ENCODE measurements at regions not wholly inside any gene's neighbourhood (a gene's known extent, or its start where the extent isn't known, plus 50 kb on each side); places are given as distances from the start of the nearest gene placed in this dataset.

DNA sequence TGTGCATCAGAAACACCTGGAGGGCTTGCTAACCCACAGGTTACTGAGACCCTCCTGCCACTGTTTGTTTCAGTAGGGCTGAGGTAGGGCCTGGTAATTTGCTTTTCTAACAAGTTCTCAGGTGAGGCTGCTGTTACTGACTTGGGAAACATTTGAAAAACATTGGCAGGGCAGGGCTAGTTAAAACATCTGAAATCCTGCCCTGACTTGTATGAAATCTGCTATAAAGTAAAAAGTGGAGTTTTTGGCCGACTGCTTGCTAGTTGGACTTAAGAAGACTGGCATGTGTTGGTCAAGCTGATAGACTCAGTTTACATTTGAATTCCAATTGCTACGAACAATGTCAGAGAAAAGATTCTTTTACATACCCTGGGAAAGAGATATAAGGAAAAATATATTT, 111.6 kb upstream of the DLX2 start:
- Mint-ChIP-seq H3K4me3 (no peak overlapping the region), H3K27ac (no peak overlapping the region), H3K27me3 (no peaks in the 10 kb centered on the region), H3K4me1 (ENCODE audit: low read depth) (peaks cover 18% of the 10 kb centered on the region), H3K36me3 (ENCODE audit: low read depth) (no peaks in the 10 kb centered on the region), H3K9me3 (no peaks in the 10 kb centered on the region)
- no peak for DNase-seq

DNA sequence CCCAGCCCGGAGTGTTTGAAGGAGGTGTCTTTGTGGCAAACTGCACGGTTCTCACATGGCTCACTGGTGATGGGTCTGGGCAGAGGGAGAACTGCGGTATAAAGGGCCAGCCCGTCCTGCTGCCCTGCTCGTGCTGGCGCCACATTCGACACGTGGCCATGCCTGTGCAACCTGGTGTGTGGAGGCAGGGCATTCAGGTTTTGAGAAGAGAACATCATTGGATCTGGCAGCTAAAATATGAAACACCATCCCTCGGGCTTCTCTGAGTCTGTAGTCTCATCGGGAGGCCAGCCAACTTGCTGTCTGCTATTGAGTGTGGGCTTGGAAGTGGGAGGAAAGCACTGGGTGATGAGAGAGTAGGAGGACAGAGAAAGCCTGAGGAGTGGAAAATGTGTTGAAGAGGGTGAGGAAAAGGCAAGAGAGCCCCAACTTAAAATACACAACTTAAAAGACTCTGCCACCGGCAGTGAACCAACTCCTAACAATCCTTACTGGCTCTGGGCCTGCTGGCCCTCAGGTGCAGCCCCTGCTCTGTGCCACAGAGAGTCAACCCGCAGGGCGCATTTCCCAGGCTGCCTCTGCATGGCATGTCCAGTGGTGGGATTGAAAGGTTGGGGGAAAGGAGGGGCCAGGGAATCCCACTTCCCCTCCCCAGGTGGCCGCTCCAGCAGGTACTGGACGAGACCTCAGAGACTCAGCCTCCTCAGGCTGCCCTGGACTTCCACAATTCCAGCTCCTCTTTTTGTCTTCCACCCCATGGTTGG, 112.7 kb upstream of the DLX2 start:
- H3K9me3 Mint-ChIP-seq = no peaks in the 10 kb centered on the region
- no peak overlapping the region for H3K4me3 Mint-ChIP-seq
- no peaks in the 10 kb centered on the region for H3K27me3 Mint-ChIP-seq
- H3K4me1 Mint-ChIP-seq (ENCODE audit: low read depth) = peaks cover 27% of the 10 kb centered on the region
- no peaks in the 10 kb centered on the region for H3K36me3 Mint-ChIP-seq (ENCODE audit: low read depth)
- DNase-seq = no peak
- H3K27ac Mint-ChIP-seq = no peak overlapping the region

DNA sequence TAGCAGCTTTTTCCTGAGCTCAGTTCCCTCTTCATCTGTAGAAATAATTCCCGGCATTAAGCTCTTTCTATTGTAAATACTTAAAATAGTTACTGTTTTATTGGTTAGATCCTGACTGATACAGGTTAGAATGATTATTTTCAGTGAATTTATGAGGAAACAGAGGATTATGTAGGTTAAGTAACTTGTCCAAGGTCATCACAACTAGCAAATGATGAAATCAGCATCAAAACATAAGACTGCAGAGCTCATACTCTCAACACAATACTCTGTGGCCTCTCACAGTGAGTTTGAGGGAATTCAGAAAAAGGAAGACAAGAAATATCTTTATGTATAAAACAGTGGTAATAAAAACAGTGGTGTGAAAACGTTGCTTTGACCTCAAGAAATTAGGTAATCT, 113.2 kb upstream of the DLX2 start:
- H3K27ac Mint-ChIP-seq = no peak overlapping the region
- DNase-seq = no peak
- H3K4me1 Mint-ChIP-seq (ENCODE audit: low read depth) = peaks cover 27% of the 10 kb centered on the region
- no peaks in the 10 kb centered on the region for H3K36me3 Mint-ChIP-seq (ENCODE audit: low read depth)
- H3K9me3 Mint-ChIP-seq = no peaks in the 10 kb centered on the region
- no peak overlapping the region for H3K4me3 Mint-ChIP-seq
- H3K27me3 Mint-ChIP-seq = no peaks in the 10 kb centered on the region

DNA sequence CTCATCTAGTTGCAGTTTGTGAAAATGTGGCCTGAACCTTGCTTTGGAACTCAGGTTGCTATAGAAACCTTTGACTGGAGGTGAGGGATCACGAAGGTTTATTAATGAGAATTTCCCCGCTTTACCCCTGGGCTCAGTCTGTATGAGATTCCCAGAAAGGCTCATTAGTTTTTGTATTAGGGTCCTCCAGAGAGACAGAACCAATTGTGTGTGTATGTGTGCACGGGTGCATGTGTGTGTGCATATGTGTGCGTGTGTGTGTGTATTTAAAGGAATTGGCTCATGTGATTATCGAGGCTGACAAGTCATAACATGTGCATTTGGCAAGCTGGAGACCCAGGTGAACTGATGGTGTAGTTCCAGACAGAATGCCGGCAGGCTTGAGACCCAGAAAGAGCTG, 113.8 kb upstream of the DLX2 start:
- Mint-ChIP-seq H3K4me3 (no peak overlapping the region), H3K27me3 (no peaks in the 10 kb centered on the region), H3K27ac (no peak overlapping the region), H3K9me3 (no peaks in the 10 kb centered on the region), H3K36me3 (ENCODE audit: low read depth) (no peaks in the 10 kb centered on the region), H3K4me1 (ENCODE audit: low read depth) (peaks cover 27% of the 10 kb centered on the region)
- DNase-seq = no peak

DNA sequence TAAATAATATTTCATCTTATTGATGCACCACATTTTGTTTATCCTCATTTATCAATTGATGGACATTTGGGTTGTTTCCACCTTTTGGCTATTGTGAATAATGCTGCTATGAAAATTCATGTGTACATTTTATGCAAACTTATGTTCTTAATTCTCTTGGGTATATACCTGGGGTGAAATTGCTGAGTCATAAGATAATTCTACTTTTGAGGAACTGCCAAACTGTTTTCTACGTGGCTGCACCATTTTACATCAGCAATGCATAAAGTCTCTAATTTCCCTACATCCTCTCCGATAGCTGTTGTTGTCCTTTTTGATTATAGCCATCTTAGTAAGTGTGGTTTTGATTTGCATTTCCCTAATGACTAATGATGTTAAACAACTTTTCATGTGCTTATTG, 116.5 kb upstream of the DLX2 start:
- no peaks in the 10 kb centered on the region for H3K36me3 Mint-ChIP-seq (ENCODE audit: low read depth)
- no peaks in the 10 kb centered on the region for H3K9me3 Mint-ChIP-seq
- H3K27ac Mint-ChIP-seq = no peak overlapping the region
- no peaks in the 10 kb centered on the region for H3K27me3 Mint-ChIP-seq
- H3K4me3 Mint-ChIP-seq = no peak overlapping the region
- peaks cover 24% of the 10 kb centered on the region for H3K4me1 Mint-ChIP-seq (ENCODE audit: low read depth)
- DNase-seq = no peak

DNA sequence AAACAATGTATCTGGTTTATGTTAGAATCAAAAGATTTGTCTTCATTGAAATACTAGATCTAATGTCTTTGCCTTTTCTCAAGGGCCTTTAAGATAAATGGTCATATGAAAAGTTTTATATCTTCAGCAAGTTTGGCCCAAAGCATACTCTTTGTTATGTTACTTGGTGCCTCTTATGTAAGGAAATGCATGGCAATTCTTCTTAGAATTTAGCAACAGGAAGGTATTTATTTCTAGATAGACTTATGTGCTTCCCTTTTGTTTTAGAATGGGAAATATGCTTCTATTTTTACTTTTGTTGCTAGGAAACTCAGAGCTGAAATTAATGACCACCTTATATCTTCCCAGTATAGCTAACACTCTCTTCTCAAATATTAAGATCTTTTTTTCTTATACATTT, 117.4 kb upstream of the DLX2 start:
- H3K27me3 Mint-ChIP-seq = no peaks in the 10 kb centered on the region
- no peaks in the 10 kb centered on the region for H3K36me3 Mint-ChIP-seq (ENCODE audit: low read depth)
- H3K4me1 Mint-ChIP-seq (ENCODE audit: low read depth) = peaks cover 29% of the 10 kb centered on the region
- no peaks in the 10 kb centered on the region for H3K9me3 Mint-ChIP-seq
- no peak overlapping the region for H3K4me3 Mint-ChIP-seq
- no peak for DNase-seq
- H3K27ac Mint-ChIP-seq = no peak overlapping the region

DNA sequence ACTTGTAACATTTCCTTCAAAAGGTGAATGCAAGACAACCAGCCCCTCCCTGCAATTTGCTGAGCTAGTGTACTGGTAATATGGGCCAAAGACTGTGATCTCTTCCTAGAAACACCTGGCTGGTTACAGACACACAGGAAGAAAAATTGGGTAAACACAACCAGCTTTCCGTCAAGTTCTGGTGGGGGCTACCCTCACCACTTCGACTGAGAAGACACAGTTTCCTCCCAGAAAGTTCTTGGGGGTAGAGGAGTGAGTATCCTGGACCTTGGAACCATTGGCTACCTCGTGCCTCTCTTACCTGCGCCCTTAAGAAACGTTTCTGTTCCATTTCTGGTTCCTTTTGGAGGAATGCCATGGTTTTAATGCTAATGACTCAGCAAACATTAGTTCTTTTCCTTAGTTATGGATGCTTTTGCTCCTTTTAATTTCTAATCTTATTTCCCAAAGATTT, 120.9 kb upstream of the DLX2 start:
- H3K36me3 Mint-ChIP-seq (ENCODE audit: low read depth) = no peaks in the 10 kb centered on the region
- H3K4me1 Mint-ChIP-seq (ENCODE audit: low read depth) = peaks cover 36% of the 10 kb centered on the region
- DNase-seq = no peak
- no peak overlapping the region for H3K27ac Mint-ChIP-seq
- H3K4me3 Mint-ChIP-seq = no peak overlapping the region
- no peaks in the 10 kb centered on the region for H3K27me3 Mint-ChIP-seq
- no peaks in the 10 kb centered on the region for H3K9me3 Mint-ChIP-seq

DNA sequence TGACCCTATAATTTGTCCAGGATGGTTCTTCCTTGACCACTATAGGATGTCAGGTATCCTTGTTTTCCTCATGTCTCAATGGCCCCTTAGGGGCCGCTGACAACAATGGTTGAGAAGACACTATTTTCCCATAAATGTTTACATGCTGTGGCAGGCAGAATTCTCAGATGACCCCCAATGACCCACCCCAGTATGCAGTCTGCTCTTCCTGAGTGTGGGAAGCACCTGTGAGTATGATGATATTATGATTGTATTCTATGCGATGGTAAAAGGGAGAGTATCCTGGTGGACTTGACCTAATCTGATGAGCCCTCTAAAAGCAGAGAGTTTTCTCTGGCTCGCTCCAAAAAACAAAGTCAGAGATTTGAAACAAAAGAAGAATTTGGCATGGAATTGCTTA, 123.1 kb upstream of the DLX2 start:
- Mint-ChIP-seq H3K36me3 (ENCODE audit: low read depth) (no peaks in the 10 kb centered on the region), H3K27me3 (no peaks in the 10 kb centered on the region), H3K9me3 (no peaks in the 10 kb centered on the region), H3K4me3 (no peak overlapping the region), H3K4me1 (ENCODE audit: low read depth) (peaks cover 29% of the 10 kb centered on the region), H3K27ac (no peak overlapping the region)
- no peak for DNase-seq

DNA sequence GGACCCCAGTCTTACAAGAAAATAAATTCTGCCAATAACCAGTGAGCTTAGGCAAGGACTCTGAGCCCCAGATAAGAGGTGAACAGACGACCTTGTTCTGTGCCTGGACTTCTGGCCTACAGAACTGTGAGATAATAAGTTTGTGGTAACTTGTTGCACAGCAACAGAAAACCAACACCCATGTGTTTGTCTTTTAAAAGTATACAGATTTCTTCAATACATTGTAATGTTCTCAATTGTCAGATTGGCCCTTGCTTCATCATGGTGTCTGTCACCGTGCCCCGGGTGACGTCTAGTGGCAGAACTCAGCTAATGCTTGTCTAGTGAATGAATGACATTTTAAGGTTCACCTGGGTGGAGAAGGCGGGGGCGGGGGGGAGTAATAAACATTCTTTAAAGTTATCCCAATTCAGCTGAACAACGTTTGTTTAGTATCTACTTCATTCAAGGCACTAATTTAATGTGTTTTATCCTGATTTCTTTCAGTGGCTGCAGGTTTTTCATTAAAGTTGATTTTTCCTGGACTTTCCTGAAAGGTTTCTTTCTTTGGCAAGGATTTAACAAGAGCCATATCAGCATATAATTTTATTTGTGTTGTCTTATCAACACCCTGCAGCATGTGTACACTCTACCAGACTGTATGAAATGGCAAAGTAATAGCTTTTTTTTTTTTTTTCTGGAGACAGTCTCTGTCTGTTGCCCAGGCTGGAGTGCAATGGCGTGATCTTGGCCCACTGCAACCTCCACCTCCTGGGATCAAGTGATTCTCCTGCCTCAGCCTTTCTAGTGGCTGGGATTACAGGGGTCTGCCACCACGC, 123.8 kb upstream of the DLX2 start:
- no peak for DNase-seq
- Mint-ChIP-seq H3K4me1 (ENCODE audit: low read depth) (peaks cover 29% of the 10 kb centered on the region), H3K36me3 (ENCODE audit: low read depth) (no peaks in the 10 kb centered on the region), H3K27ac (no peak overlapping the region), H3K4me3 (no peak overlapping the region), H3K9me3 (no peaks in the 10 kb centered on the region), H3K27me3 (no peaks in the 10 kb centered on the region)

DNA sequence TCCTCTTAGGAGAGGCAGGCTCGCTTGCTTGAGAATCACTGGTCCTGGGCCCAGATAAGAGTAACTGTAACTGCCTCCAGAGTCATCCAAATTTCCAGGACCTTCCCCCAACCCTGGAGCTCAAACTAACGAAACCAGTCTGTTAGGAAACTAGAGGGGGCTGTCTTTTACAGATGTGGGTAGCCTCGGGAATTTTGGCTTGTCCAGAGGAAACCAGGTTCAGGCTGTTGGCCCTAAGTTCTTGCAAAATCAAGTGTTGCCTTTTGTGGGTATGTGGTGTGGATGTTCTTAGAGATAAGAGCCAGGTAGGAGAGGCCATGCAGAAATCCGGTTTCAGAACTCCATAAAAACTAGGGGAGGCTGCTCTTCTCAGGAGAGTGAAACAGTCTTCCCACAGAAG, 125.0 kb upstream of the DLX2 start:
- H3K4me3 Mint-ChIP-seq = no peak overlapping the region
- H3K4me1 Mint-ChIP-seq (ENCODE audit: low read depth) = peaks cover 29% of the 10 kb centered on the region
- H3K27ac Mint-ChIP-seq = no peak overlapping the region
- no peaks in the 10 kb centered on the region for H3K9me3 Mint-ChIP-seq
- H3K36me3 Mint-ChIP-seq (ENCODE audit: low read depth) = no peaks in the 10 kb centered on the region
- no peaks in the 10 kb centered on the region for H3K27me3 Mint-ChIP-seq
- DNase-seq = no peak

DNA sequence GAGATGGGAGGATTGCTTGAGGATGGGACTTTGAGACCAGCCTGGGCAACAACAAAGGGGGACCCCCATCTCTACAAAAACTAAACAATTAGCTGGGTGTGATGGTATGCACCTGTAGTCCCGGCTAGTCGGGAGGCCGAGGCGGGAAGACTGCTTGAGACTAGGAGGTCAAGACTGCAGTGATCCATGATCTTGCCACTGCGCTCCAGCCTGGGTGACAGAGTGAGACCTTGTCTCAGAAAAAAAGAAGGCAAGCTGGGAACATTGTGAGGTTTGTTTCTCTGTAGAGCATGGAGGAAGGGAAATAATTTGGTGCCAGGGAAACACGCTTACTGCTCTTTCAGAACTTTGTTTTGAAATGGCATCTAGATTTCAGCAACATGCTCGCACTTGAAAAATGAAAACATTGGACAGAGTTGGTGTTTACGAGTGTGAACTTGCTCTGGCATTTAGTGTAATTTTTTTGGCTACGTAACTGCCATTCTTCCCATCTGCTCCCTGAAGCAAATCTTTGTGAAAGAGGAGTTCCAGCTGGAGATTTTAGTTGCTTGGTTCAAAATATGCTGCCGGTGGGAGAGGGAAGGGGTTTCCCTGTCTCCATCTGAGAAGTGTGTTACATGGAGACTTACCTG, 125.6 kb upstream of the DLX2 start:
- H3K27ac Mint-ChIP-seq = no peak overlapping the region

DNA sequence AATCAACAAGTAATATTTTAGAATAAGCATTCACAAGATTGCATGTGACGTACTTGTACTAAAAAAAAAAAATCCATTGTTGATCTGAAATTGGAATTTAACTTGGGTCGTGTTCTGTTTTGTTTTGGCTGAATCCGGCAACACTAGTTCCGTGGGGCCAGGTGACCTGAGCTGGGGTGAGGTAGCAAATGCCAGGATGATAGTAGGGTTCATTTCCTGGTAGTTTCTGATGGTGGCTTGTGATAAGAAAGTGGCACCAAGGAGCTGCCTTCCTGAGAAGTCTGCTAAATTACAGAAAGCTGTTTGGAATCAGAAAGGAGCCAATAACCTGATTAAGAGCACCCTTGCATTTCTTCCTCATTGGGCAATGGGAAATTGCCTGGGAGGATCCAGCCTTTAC, 126.4 kb upstream of the DLX2 start:
- Mint-ChIP-seq H3K27ac (no peak overlapping the region), H3K4me1 (ENCODE audit: low read depth) (peaks cover 21% of the 10 kb centered on the region), H3K36me3 (ENCODE audit: low read depth) (no peaks in the 10 kb centered on the region), H3K27me3 (peaks cover 7% of the 10 kb centered on the region), H3K9me3 (no peaks in the 10 kb centered on the region), H3K4me3 (no peak overlapping the region)
- DNase-seq = no peak

More for the DNA sequence above, 125.6 kb upstream of the DLX2 start:
- Mint-ChIP-seq H3K9me3 (no peaks in the 10 kb centered on the region), H3K4me3 (no peak overlapping the region), H3K27me3 (no peaks in the 10 kb centered on the region), H3K36me3 (ENCODE audit: low read depth) (no peaks in the 10 kb centered on the region), H3K4me1 (ENCODE audit: low read depth) (peaks cover 25% of the 10 kb centered on the region)
- no peak for DNase-seq

DNA sequence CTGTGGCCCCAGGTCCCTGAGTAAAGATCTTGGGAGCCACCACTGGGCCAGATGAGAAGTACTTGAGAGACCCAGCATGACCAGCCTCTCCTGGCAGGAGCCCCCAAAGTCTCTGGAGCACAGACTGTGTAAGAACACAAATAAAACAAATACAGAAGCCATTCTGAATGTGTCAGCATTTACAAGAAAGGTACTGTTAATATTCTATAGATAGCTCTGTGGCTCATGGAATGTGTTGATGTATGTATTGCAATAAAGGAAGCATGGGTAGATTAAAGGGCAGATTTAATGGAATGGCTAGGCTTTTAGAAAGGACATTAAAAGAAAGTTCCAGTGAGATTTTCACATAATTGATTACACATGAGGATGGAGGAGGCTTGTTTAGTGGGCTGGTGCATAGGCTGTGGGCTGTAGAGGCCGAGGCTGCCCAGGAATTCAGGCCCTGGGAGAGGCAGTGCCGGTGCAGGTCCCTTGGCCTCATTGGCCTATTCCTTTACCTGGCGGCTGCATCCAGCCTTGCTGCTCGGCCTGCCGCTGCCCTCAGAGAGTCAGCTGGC, 127.7 kb upstream of the DLX2 start:
- Mint-ChIP-seq H3K36me3 (ENCODE audit: low read depth) (no peaks in the 10 kb centered on the region), H3K4me3 (no peak overlapping the region), H3K27ac (no peak overlapping the region), H3K27me3 (peaks cover 20% of the 10 kb centered on the region), H3K4me1 (ENCODE audit: low read depth) (peaks cover 28% of the 10 kb centered on the region), H3K9me3 (no peaks in the 10 kb centered on the region)
- DNase-seq = no peak

DNA sequence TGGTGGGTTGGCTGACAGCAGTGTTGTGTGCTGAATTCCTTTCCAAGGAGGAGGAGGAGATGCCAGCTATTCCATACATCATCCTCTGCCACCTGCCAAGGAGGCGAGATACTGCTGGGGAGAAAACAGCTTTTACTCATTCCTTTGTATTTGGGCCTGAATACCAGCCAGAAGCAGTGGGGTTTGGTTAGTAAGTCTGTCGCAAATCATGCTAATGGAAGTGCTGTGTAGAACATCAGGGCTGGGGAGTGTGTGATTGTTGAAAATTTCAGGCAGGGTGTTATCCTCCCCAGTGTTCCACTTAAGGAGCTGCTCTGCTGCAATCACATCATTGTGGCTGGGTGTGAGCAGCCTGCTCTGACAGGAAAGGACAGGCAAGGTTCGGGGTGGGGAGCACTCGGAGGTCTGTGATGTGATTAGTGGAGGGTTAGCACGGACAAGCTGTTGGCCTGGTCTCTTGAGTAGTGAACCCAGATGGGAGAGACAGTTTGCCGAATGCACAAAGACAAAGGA, 128.2 kb upstream of the DLX2 start:
- Mint-ChIP-seq H3K27me3 (peaks cover 24% of the 10 kb centered on the region), H3K9me3 (no peaks in the 10 kb centered on the region), H3K4me3 (no peak overlapping the region), H3K27ac (no peak overlapping the region), H3K4me1 (ENCODE audit: low read depth) (peaks cover 30% of the 10 kb centered on the region), H3K36me3 (ENCODE audit: low read depth) (no peaks in the 10 kb centered on the region)
- DNase-seq = no peak
